Dedifferentiated amniotic fluid mesenchymal stem cell (primary cell): ENCODE measurements at regions not wholly inside any gene's neighbourhood (a gene's known extent, or its start where the extent isn't known, plus 50 kb on each side); places are given as distances from the start of the nearest gene placed in this dataset.
"Not testable (repeated sequence)": the region's sequence is repeated elsewhere in the genome, so short reads cannot be mapped to it uniquely, and the experiment has no call there.

Experiments used
- DNase-seq: peaks from one replicate; pipeline ENCODE4 v3.0.0-alpha.2; 2016; ENCODE audit errors: extremely low spot score

GRCh38 chr6:120805276-120805675, 529.0 kb downstream of the TBC1D32 start:
- DNase-seq, result no peak

GRCh38 chr6:120804612-120805011, 529.7 kb downstream of the TBC1D32 start:
- no peak for DNase-seq

DNA sequence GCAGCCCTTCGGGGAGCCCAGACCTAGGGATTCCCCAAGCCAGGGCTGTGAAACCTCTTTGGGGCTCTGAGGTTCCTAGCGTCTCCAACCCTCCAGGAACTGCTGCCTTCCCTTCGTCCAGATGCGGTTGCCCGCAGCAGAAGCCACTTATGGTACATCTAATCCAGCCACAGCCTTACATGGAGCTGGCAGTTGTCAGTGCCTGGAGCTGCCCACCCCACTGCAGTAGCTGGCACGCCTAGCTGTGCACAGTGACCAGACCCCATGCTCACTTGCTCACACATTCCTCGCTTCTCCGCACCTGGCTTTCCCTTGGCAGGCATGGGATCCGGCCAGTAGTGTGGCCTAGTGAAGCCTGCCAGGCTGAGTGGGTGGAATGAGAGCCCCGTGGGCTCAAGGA, 547.6 kb downstream of the TBC1D32 start:
- DNase-seq, result no peak

GRCh38 chr6:120786256-120786655, 548.0 kb downstream of the TBC1D32 start:
- DNase-seq, result no peak

DNA sequence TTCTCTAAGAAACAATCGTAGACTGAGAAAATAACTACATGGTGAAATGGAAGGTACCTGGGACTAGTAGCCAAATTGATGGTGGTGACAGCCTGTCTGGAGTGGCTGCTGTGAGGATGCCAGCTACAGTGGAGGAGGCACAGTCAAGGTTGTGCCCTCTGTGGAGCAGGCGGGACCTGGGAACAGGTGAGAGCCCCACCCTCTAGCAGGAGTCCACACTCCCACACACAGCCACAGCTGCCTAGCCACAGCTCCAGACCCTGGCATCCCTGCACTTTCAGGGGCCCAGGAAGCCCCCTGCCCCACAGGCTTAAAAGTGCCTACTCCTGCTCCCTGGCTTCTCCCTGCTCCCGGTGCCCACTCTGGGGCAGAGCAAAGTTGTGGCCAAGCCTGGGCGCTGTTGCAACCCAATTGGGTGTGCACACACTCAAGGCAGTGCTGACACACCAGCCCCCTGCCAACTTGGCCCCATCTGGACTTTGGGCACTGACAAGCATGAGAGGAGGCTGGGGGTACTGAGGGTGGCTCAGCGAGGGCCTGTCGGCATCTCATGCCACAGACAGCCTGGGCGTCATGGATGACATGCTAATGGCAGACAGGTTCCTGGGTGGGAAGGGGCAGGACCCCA, 548.7 kb downstream of the TBC1D32 start:
- no peak for DNase-seq

DNA sequence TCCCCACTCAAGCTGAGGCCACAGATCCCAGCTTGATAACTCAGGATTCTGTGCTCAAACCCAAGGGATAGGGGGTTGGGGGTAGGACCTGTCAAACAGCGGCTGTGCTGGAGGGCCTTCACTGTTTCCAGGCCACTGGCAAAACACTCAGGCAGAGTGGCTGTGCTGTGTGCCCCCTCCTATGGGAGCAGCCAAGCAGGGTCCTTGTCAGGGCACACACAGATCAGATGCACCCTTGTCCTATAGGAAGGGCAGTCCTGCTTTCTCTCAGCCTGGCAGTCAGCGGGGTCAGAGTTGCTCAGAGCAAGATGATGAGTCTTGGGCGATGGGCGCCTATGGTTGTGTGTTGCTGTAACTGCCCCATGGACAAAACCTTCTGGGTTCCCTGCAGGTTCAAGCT, 554.8 kb downstream of the TBC1D32 start:
- no peak for DNase-seq

GRCh38 chr6:120775698-120776097, 558.6 kb downstream of the TBC1D32 start:
- DNase-seq, result no peak

GRCh38 chr6:120774275-120774674, 560.0 kb downstream of the TBC1D32 start:
- DNase-seq, result no peak

- DNase-seq, result no peak
Observed at GRCh38 chr6:120771019-120771418, 563.3 kb downstream of the TBC1D32 start.

DNA sequence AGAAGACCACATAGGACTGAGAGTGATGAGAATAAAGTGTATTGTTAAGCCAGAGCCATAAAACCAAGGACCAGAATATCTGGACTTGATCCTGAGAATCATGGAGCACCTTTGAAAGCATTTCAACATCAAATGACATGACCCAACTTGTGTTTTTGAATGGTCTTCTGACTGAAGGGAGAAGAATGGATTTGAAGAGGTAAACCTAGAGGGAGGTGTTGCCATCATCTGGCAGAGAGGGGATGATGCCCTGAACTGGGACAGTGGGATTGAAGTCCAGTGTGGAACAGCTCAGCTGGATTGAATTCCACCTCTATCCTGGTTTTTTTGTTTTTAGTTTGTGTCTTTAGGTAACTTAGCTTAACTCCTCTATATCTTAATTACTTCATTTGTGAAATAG, 570.0 kb downstream of the TBC1D32 start:
- no peak for DNase-seq

GRCh38 chr6:120759570-120759969, 574.7 kb downstream of the TBC1D32 start:
- no peak for DNase-seq

DNA sequence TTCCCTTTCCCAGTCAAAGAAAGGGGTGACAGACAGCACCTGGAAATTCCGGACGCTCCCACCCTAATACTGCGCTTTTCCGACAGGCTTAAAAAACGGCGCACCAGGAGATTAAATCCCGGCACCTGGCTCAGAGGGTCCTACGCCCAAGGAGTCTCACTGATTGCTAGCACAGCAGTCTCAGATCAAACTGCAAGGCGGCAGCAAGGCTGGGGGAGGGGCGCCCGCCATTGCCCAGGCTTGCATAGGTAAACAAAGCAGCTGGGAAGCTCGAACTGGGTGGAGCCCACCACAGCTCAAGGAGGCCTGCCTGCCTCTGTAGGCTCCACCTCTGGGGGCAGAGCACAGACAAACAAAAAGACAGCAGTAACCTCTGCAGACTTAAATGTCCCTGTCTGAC, 585.7 kb downstream of the TBC1D32 start:
- DNase-seq, result not testable (repeated sequence)

DNA sequence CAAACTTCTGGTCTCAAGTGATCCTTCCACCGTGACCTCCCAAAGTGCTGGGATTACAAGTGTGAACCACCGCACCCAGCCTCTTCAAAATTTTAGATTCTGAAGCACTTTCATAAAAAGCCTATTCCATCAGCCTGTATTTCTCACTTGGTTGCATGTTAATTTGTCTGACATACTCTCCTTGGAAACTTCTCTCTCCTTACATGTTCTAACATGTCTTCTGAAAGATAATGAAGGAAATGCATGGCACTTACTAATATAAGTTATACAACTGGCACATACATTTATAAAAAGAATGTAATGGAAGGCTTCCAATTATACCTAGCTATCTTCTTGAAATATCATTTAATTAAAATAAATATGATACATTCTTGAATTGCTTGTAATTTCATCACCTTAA, 597.5 kb downstream of the TBC1D32 start:
- DNase-seq, result no peak

GRCh38 chr6:120735641-120736040, 598.6 kb downstream of the TBC1D32 start:
- no peak for DNase-seq

GRCh38 chr6:120711255-120711654, 623.0 kb downstream of the TBC1D32 start:
- DNase-seq, result no peak

DNA sequence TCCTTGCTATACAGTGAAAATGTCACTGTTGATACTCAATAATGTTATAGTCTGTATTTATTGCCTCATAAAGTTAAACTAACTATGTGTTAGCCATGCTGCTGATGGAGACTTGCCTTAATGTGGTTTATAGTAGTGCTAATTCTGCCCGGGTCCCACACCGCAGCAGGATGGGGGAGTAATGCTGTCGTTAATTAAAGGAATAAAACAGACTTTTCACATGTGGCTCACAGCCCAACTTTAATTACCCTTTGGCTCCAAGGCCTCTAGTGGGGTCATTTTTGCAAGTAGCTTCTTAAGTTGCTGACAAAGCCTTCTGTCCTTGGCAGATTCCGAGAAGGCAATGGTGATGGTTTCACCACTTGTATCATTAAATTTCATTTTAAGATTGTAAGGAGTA, 634.3 kb downstream of the TBC1D32 start:
- no peak for DNase-seq

GRCh38 chr6:120686492-120686891, 647.8 kb downstream of the TBC1D32 start:
- no peak for DNase-seq

DNA sequence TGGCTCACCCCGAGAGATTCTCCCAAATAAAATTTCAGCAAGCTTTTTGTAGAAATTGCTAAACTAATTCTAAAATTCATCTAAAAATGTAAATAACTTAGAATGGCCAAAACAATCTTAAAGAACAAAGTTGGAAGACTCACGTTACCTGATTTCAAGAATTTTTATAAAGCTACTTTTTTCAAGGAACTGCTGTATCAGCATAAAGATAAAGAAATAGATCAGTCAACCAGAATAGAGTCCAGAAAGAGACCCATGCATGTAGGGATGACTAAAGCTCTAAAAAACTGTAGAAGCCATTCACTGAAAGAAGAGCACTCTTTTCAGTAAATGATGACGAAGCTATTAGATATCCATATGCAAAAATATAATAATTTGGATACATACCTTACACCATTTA, 652.1 kb downstream of the TBC1D32 start:
- no peak for DNase-seq

- DNase-seq, result no peak
Observed at GRCh38 chr6:120681204-120681603, 653.1 kb downstream of the TBC1D32 start.

GRCh38 chr6:120675886-120676285, 658.4 kb downstream of the TBC1D32 start:
- DNase-seq, result no peak

DNA sequence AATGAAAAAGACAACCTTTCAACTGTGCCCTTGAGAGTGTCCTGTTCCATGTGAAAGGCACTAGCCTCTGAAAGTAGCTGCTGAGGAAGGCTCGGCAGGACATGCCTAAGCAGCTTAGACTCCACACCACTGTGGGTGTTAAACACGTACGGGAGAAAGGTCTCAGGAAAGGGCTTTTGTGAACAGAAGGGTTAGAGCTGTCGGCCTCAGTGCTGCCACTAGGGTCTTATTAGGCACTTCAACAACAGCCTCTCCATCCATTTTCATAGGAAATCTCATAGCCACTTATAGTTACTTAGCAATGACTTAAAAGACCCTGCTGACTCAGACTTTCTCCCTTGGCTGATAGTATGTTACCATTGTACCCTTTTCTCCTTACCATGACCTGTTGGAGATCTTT, 662.8 kb downstream of the TBC1D32 start:
- DNase-seq, result no peak

- DNase-seq, result no peak
Observed at GRCh38 chr6:120652506-120652905, 681.8 kb downstream of the TBC1D32 start.

GRCh38 chr6:120648713-120649112, 685.6 kb downstream of the TBC1D32 start:
- DNase-seq, result no peak

DNA sequence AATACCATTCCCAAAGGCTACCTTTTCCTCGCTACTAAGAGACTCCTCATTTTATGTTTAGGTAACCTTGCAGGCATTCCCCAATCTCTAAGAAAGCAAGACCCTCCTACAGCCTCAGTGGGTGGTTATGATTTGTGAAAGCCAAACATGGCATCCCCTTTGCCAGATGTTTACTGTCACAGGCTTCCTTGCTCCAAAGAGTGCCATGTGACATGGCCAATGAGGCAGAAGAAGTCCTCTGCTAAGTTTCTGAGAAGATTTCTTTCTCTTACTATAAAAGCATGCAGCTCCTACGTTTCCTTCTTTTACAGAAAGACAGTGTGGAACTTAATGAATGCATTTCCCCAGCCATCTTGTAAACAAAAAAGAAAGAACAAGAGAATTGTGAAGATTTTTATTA, 688.2 kb downstream of the TBC1D32 start:
- no peak for DNase-seq
